Neural cell (in vitro differentiated cells): ENCODE measurements at regions not wholly inside any gene's neighbourhood (a gene's known extent, or its start where the extent isn't known, plus 50 kb on each side); places are given as distances from the start of the nearest gene placed in this dataset.

Experiments used
- H2AFZ ChIP-seq: fragments of 200-600, 300-800 bp; sonication (generic), shearing (Covaris generic); 2 replicates; pipeline ENCODE4 v1.6.0; 2014; ENCODE audit warnings: low read depth, mild to moderate bottlenecking, antibody characterized with exemption, low read length, moderate library complexity
- H3F3A ChIP-seq: fragments of 200-600 bp; shearing (Covaris generic); 2 replicates; pipeline ENCODE4 v1.6.1; 2016; ENCODE audit warnings: mild to moderate bottlenecking, moderate library complexity, mixed read lengths, antibody characterized with exemption, low read length; ENCODE audit not compliant: insufficient read depth, poor library complexity, severe bottlenecking
- H3K27ac ChIP-seq: fragments of 200-600, 300-800 bp; sonication (generic), shearing (Covaris generic); 2 replicates; pipeline ENCODE4 v1.5.1; 2014; ENCODE audit warnings: mild to moderate bottlenecking, low read length, moderate library complexity
- H3K27me3 ChIP-seq: fragments of 300-800, 200-600 bp; sonication (generic), shearing (Covaris generic); 2 replicates; pipeline ENCODE4 v1.6.0; 2014; ENCODE audit warnings: mild to moderate bottlenecking, low read depth, low read length, moderate library complexity; ENCODE audit not compliant: insufficient read depth
- H3K36me3 ChIP-seq: fragments of 300-800, 200-600 bp; sonication (generic), shearing (Covaris generic); 2 replicates; pipeline ENCODE4 v1.5.1; 2014; ENCODE audit warnings: mild to moderate bottlenecking, antibody characterized with exemption, low read length, moderate library complexity; ENCODE audit not compliant: insufficient read depth
- H3K4me2 ChIP-seq: fragments of 300-800, 200-600 bp; sonication (generic), shearing (Covaris generic); 2 replicates; pipeline ENCODE4 v1.6.0; 2014; ENCODE audit warnings: mild to moderate bottlenecking, low read length
- H3K4me3 ChIP-seq: fragments of 300-800, 200-600 bp; sonication (generic), shearing (Covaris generic); 2 replicates; pipeline ENCODE4 v1.5.1; 2014; ENCODE audit warnings: mild to moderate bottlenecking, low read length, moderate library complexity
- H3K79me2 ChIP-seq: fragments of 200-600 bp; shearing (Covaris generic); replicated peaks from 2 replicates; pipeline ENCODE4 v1.6.0; 2014; ENCODE audit warnings: mild to moderate bottlenecking, low read length, moderate library complexity; ENCODE audit not compliant: insufficient read depth
- H3K9ac ChIP-seq: fragments of 300-800, 200-600 bp; sonication (generic), shearing (Covaris generic); 2 replicates; pipeline ENCODE4 v1.6.1; 2016; ENCODE audit warnings: mild to moderate bottlenecking, low read length, mixed read lengths
- H3K9me2 ChIP-seq: fragments of 200-600 bp; shearing (Covaris generic); 2 replicates; pipeline ENCODE4 v1.6.1; 2016; ENCODE audit warnings: mild to moderate bottlenecking, low read length, mixed read lengths; ENCODE audit not compliant: insufficient read depth
- H3K9me3 ChIP-seq: fragments of 200-600, 300-800 bp; sonication (generic), shearing (Covaris generic); 2 replicates; pipeline ENCODE4 v1.6.1; 2016; ENCODE audit warnings: mild to moderate bottlenecking, mixed run types, low read length, moderate library complexity, mixed read lengths
- H4K20me1 ChIP-seq: fragments of 200-600 bp; shearing (Covaris generic); 2 replicates; pipeline ENCODE4 v1.6.1; 2016; ENCODE audit warnings: mild to moderate bottlenecking, mixed run types; ENCODE audit not compliant: insufficient read depth
- EP300 ChIP-seq: fragments of 450-650 bp; conservative IDR thresholded peaks from 2 replicates; pipeline ENCODE4 v1.6.1; 2014; ENCODE audit warnings: antibody characterized with exemption, mild to moderate bottlenecking, moderate library complexity; ENCODE audit not compliant: poor library complexity, severe bottlenecking
- EZH2 ChIP-seq: fragments of 200-600, 300-800 bp; shearing (Covaris generic), sonication (generic); IDR thresholded peaks from 2 replicates; pipeline ENCODE4 v1.6.1; 2014; ENCODE audit warnings: antibody characterized with exemption, low read length, borderline replicate concordance, mild to moderate bottlenecking; ENCODE audit not compliant: insufficient read depth, poor library complexity, severe bottlenecking
- MXI1 ChIP-seq: fragments of 450-650 bp; conservative IDR thresholded peaks from 2 replicates; pipeline ENCODE4 v1.6.1; 2014; ENCODE audit warnings: antibody characterized with exemption, mild to moderate bottlenecking; ENCODE audit not compliant: poor library complexity, severe bottlenecking
- POLR2AphosphoS5 ChIP-seq: IDR thresholded peaks from 2 replicates; pipeline ENCODE4 v1.6.1; 2012
- RAD21 ChIP-seq: fragments of 450-650 bp; conservative IDR thresholded peaks from 2 replicates; pipeline ENCODE4 v1.6.1; 2014; ENCODE audit warnings: antibody characterized with exemption, mild to moderate bottlenecking, moderate library complexity
- SMC3 ChIP-seq: fragments of 450-650 bp; conservative IDR thresholded peaks from 2 replicates; pipeline ENCODE4 v1.6.1; 2014; ENCODE audit warnings: antibody characterized with exemption, mild to moderate bottlenecking, moderate library complexity; ENCODE audit not compliant: poor library complexity
- TAF1 ChIP-seq: IDR thresholded peaks from 2 replicates; pipeline ENCODE4 v1.6.1; 2012; ENCODE audit warnings: low read depth
- TF ChIP-seq, protein P1 (sequence below): IDR thresholded peaks from 2 replicates; pipeline ENCODE4 v1.6.1; 2012; ENCODE audit warnings: borderline replicate concordance
- TF ChIP-seq, protein P2 (sequence below): fragments of 450-650 bp; IDR thresholded peaks from 2 replicates; pipeline ENCODE4 v1.5.1; 2014; ENCODE audit warnings: antibody characterized with exemption, mild to moderate bottlenecking, moderate library complexity; ENCODE audit not compliant: poor library complexity, severe bottlenecking

DNA sequence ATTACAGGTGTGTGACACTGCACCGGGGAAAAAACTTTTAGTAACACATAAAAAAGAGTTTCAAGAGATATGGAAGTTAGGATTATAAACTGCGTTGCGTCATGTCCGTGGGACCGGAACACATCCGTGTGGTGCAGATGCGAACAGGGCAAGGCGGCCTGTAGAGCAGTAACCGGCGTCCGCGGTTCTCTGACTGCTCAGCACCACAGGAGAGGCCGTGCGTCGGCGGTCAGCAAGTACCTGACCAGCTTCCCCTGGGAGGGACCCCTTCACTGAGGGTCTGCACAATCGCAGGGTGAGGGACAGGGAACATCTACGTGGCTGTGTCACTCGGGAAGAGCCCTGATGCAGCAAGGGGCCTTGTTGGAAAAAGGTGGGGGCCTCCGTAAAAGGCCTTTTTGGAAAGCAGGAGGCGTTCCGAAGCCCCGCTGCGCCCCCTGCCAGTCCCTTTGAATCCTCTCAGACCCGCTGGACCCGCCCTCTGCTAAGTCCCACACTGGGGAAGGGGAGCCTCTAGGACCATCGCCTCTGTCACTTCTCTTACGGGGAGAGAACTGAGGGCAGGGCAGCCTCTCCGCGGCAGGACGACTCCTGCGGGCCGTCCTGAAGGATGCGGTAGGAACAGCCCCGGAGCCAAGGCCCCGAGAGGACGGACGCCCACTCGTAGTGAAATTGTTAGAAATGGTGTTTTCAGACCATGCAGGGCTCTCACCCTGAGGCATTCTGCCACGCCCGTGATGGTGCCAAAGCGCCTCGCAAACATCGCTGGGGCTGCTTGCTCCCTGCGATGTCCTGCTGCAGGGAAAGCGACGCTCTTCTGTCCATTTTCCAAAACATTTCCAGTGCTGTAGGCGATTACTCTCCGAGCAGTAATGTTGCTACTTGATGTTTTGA is 771.6 kb upstream of the COBL start:
- Histone ChIP-seq H3K9me3 (no peaks in the 10 kb centered on the region), H3K9ac (no peak overlapping the region), H3K27ac (no peak overlapping the region), H3K9me2 (no peaks in the 10 kb centered on the region), H3K79me2 (no peaks in the 10 kb centered on the region), H4K20me1 (no peaks in the 10 kb centered on the region), H3K4me3 (no peak overlapping the region), H3K4me2 (no peak overlapping the region), H3F3A (no peaks in the 10 kb centered on the region), H3K36me3 (no peaks in the 10 kb centered on the region), H2AFZ (no peak overlapping the region), H3K27me3 (no peaks in the 10 kb centered on the region)
- TF ChIP-seq MXI1 = no peak
- TF ChIP-seq POLR2AphosphoS5 = no peak
- TF ChIP-seq SMC3 = no peak
- TF ChIP-seq EZH2 = no peak
- TF ChIP-seq, protein P1, sequence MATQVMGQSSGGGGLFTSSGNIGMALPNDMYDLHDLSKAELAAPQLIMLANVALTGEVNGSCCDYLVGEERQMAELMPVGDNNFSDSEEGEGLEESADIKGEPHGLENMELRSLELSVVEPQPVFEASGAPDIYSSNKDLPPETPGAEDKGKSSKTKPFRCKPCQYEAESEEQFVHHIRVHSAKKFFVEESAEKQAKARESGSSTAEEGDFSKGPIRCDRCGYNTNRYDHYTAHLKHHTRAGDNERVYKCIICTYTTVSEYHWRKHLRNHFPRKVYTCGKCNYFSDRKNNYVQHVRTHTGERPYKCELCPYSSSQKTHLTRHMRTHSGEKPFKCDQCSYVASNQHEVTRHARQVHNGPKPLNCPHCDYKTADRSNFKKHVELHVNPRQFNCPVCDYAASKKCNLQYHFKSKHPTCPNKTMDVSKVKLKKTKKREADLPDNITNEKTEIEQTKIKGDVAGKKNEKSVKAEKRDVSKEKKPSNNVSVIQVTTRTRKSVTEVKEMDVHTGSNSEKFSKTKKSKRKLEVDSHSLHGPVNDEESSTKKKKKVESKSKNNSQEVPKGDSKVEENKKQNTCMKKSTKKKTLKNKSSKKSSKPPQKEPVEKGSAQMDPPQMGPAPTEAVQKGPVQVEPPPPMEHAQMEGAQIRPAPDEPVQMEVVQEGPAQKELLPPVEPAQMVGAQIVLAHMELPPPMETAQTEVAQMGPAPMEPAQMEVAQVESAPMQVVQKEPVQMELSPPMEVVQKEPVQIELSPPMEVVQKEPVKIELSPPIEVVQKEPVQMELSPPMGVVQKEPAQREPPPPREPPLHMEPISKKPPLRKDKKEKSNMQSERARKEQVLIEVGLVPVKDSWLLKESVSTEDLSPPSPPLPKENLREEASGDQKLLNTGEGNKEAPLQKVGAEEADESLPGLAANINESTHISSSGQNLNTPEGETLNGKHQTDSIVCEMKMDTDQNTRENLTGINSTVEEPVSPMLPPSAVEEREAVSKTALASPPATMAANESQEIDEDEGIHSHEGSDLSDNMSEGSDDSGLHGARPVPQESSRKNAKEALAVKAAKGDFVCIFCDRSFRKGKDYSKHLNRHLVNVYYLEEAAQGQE = no peak
- TF ChIP-seq EP300 = no peak
- TF ChIP-seq, protein P2, sequence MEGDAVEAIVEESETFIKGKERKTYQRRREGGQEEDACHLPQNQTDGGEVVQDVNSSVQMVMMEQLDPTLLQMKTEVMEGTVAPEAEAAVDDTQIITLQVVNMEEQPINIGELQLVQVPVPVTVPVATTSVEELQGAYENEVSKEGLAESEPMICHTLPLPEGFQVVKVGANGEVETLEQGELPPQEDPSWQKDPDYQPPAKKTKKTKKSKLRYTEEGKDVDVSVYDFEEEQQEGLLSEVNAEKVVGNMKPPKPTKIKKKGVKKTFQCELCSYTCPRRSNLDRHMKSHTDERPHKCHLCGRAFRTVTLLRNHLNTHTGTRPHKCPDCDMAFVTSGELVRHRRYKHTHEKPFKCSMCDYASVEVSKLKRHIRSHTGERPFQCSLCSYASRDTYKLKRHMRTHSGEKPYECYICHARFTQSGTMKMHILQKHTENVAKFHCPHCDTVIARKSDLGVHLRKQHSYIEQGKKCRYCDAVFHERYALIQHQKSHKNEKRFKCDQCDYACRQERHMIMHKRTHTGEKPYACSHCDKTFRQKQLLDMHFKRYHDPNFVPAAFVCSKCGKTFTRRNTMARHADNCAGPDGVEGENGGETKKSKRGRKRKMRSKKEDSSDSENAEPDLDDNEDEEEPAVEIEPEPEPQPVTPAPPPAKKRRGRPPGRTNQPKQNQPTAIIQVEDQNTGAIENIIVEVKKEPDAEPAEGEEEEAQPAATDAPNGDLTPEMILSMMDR = no peak
- TF ChIP-seq RAD21 = no peak
- TF ChIP-seq TAF1 = no peak

DNA sequence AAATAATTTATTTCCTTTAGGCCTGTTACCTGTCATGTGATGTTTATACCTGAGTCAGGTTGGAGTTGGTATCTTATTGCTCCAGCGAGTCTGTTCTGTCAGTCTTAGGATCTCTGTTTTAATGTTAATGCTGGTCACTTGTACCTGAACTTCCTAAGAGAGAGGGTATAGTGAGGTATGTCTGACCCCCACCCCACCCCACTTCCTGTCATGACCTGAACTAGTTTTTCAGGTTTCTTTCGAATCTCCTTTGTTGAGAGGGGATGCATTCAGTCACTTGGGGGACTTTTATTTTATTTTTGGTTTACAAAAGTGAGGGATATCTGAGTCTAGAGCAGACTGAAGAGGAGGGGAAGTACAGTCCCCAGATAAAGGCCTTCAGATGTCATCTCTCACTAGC is 769.0 kb upstream of the COBL start:
- Histone ChIP-seq H3K27ac (no peak overlapping the region), H3K9me2 (no peaks in the 10 kb centered on the region), H3K4me2 (no peak overlapping the region), H3K36me3 (no peaks in the 10 kb centered on the region), H3K79me2 (no peaks in the 10 kb centered on the region), H3K9me3 (no peaks in the 10 kb centered on the region), H4K20me1 (no peaks in the 10 kb centered on the region), H3K9ac (no peak overlapping the region), H3K27me3 (no peaks in the 10 kb centered on the region), H3F3A (no peaks in the 10 kb centered on the region), H2AFZ (no peak overlapping the region), H3K4me3 (no peak overlapping the region)
- no peak for TF ChIP-seq EP300
- TF ChIP-seq, protein P2 = no peak
- no peak for TF ChIP-seq EZH2
- TF ChIP-seq POLR2AphosphoS5 = no peak
